ENCODE measurements at regions not wholly inside any gene's neighbourhood (a gene's known extent, or its start where the extent isn't known, plus 50 kb on each side); places are given as distances from the start of the nearest gene placed in this dataset.

DNA sequence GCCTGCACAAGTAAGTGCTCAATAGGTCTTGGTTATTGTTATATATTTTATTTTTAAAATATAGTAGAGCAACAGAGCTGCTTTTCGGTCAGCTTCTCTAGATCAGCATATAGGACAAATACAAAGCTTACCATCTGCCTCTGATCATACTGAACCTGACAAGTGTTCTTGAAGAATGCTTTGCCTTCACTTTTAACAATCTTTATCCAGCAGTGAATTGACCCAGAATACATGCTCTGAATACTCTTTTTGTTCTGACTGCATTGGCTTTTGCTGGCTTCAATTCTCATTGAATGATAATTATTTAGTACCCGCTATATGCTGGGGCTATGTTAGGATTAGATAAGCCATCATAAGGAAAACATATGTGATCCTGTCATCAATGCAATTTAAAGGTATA lies 137.8 kb downstream of the DHRS2 start:
- TF ChIP-seq RAD21 (conservative IDR thresholded peaks at IDR 0.05 in 1 of 2, IDR thresholded peaks at IDR 0.05 in 1 of 2) (no peak), POLR2A (IDR thresholded peaks at IDR 0.05; ENCODE audit: low read length) (no peak), JUN (IDR thresholded peaks at IDR 0.05) (no peak), EHMT2 (IDR thresholded peaks at IDR 0.05; ENCODE audit: low read depth) (no peak), EP300 (IDR thresholded peaks at IDR 0.05) (no peak), HOXA7 (CRISPR knock-in tag; IDR thresholded peaks at IDR 0.05) (no peak), KDM1A (IDR thresholded peaks at IDR 0.05; ENCODE audit: low read depth) (no peak), POLR2AphosphoS2 (conservative IDR thresholded peaks at IDR 0.05; ENCODE audit: low read length) (no peak), ESRRA (IDR thresholded peaks at IDR 0.05; ENCODE audit: borderline replicate concordance, low read length) (no peak), JUNB (IDR thresholded peaks at IDR 0.05) (no peak)
- TF ChIP-seq, protein P1, sequence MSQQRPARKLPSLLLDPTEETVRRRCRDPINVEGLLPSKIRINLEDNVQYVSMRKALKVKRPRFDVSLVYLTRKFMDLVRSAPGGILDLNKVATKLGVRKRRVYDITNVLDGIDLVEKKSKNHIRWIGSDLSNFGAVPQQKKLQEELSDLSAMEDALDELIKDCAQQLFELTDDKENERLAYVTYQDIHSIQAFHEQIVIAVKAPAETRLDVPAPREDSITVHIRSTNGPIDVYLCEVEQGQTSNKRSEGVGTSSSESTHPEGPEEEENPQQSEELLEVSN (IDR thresholded peaks at IDR 0.05; ENCODE audit: borderline replicate concordance, low read depth): no peak
- TF ChIP-seq, protein P2, sequence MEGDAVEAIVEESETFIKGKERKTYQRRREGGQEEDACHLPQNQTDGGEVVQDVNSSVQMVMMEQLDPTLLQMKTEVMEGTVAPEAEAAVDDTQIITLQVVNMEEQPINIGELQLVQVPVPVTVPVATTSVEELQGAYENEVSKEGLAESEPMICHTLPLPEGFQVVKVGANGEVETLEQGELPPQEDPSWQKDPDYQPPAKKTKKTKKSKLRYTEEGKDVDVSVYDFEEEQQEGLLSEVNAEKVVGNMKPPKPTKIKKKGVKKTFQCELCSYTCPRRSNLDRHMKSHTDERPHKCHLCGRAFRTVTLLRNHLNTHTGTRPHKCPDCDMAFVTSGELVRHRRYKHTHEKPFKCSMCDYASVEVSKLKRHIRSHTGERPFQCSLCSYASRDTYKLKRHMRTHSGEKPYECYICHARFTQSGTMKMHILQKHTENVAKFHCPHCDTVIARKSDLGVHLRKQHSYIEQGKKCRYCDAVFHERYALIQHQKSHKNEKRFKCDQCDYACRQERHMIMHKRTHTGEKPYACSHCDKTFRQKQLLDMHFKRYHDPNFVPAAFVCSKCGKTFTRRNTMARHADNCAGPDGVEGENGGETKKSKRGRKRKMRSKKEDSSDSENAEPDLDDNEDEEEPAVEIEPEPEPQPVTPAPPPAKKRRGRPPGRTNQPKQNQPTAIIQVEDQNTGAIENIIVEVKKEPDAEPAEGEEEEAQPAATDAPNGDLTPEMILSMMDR (IDR thresholded peaks at IDR 0.05): no peak
- TF ChIP-seq, protein P3, sequence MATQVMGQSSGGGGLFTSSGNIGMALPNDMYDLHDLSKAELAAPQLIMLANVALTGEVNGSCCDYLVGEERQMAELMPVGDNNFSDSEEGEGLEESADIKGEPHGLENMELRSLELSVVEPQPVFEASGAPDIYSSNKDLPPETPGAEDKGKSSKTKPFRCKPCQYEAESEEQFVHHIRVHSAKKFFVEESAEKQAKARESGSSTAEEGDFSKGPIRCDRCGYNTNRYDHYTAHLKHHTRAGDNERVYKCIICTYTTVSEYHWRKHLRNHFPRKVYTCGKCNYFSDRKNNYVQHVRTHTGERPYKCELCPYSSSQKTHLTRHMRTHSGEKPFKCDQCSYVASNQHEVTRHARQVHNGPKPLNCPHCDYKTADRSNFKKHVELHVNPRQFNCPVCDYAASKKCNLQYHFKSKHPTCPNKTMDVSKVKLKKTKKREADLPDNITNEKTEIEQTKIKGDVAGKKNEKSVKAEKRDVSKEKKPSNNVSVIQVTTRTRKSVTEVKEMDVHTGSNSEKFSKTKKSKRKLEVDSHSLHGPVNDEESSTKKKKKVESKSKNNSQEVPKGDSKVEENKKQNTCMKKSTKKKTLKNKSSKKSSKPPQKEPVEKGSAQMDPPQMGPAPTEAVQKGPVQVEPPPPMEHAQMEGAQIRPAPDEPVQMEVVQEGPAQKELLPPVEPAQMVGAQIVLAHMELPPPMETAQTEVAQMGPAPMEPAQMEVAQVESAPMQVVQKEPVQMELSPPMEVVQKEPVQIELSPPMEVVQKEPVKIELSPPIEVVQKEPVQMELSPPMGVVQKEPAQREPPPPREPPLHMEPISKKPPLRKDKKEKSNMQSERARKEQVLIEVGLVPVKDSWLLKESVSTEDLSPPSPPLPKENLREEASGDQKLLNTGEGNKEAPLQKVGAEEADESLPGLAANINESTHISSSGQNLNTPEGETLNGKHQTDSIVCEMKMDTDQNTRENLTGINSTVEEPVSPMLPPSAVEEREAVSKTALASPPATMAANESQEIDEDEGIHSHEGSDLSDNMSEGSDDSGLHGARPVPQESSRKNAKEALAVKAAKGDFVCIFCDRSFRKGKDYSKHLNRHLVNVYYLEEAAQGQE (IDR thresholded peaks at IDR 0.05): no peak
- TF ChIP-seq, protein P4, sequence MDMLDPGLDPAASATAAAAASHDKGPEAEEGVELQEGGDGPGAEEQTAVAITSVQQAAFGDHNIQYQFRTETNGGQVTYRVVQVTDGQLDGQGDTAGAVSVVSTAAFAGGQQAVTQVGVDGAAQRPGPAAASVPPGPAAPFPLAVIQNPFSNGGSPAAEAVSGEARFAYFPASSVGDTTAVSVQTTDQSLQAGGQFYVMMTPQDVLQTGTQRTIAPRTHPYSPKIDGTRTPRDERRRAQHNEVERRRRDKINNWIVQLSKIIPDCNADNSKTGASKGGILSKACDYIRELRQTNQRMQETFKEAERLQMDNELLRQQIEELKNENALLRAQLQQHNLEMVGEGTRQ (IDR thresholded peaks at IDR 0.05): no peak
